GM12878 (cell line): ENCODE measurements at regions not wholly inside any gene's neighbourhood (a gene's known extent, or its start where the extent isn't known, plus 50 kb on each side); places are given as distances from the start of the nearest gene placed in this dataset.

Experiments
- ATAC-seq: fragments of 200-7000 bp; cut with Tn5 transposase; 3 replicates; pipeline ENCODE4 v1.9.1; 2020; ENCODE audit warnings: mild to moderate bottlenecking, moderate library complexity
- BruUV-seq: library from RNA; stranded (reverse); fragments of 400-500 nt; replicated peaks from 2 replicates; lab custom pipeline; 2021; lab: Mats Ljungman, UMichigan
- CTCF ChIA-PET: fragments of 300-600 bp; sonication (Branson Sonifier 250); formaldehyde crosslinking; extraction: SDS; loops from one replicate; lab custom pipeline; 2021; ENCODE audit warnings: inconsistent platforms; lab: Yijun Ruan, JAX
- POLR2A ChIA-PET: fragments of 350-600 bp; formaldehyde crosslinking; extraction: SDS; loops from one replicate; lab custom pipeline; 2021; ENCODE audit warnings: inconsistent platforms; lab: Charles Lee
- RAD21 ChIA-PET: fragments of 300-600 bp; sonication (Branson Sonifier 250); formaldehyde crosslinking; loops from one replicate; lab custom pipeline; 2023; ENCODE audit warnings: antibody characterized with exemption; ENCODE audit not compliant: unreplicated experiment; lab: Charles Lee
- SMC1A ChIA-PET: fragments of 300-600 bp; sonication (Branson Sonifier 250); formaldehyde crosslinking; loops from one replicate; lab custom pipeline; 2023; ENCODE audit not compliant: unreplicated experiment, uncharacterized antibody; lab: Charles Lee
- DNase-seq: peaks from one replicate; pipeline ENCODE4 v3.0.0-alpha.2; 2011; ENCODE audit warnings: low read depth, low spot score
- FAIRE-seq: peaks from 3 replicates; lab custom pipeline; 2011; peaks lifted over from hg19 to GRCh38; lab: Jason Lieb, UNC
- H2AFZ ChIP-seq: 2 replicates; pipeline ENCODE4 v1.6.0; 2011; ENCODE audit warnings: low read depth, low read length, control low read depth; ENCODE audit not compliant: control insufficient read depth
- H3K27ac ChIP-seq: 2 replicates; pipeline ENCODE4 v1.5.1; 2011; ENCODE audit warnings: control low read depth; ENCODE audit not compliant: control insufficient read depth, insufficient read depth
- H3K27me3 ChIP-seq, 2 experiments: replicated peaks in 1 of 2; 2 replicates each; pipeline versions ENCODE4 v1.6.0 to v1.6.1; 2011; ENCODE audit warnings: low read length in 1 of 2; ENCODE audit not compliant: control insufficient read depth in 2 of 2, insufficient read depth in 2 of 2
- H3K36me3 ChIP-seq, 2 experiments: 2 replicates each; pipeline ENCODE4 v1.5.1; 2011; ENCODE audit warnings: low read length in 1 of 2; ENCODE audit not compliant: control insufficient read depth in 2 of 2, insufficient read depth in 2 of 2
- H3K4me1 ChIP-seq: 2 replicates; pipeline ENCODE4 v1.6.1; 2011; ENCODE audit warnings: mild to moderate bottlenecking, low read length, moderate library complexity, mixed read lengths; ENCODE audit not compliant: control insufficient read depth, insufficient read depth
- H3K4me2 ChIP-seq: 2 replicates; pipeline ENCODE4 v1.6.0; 2011; ENCODE audit warnings: control low read depth; ENCODE audit not compliant: control insufficient read depth, insufficient read depth
- H3K4me3 ChIP-seq: fragments of 200-600 bp; sonication (generic); 2 replicates; pipeline ENCODE4 v1.5.1; 2016
- H3K79me2 ChIP-seq: 2 replicates; pipeline ENCODE4 v1.6.0; 2011; ENCODE audit warnings: low read length; ENCODE audit not compliant: control insufficient read depth, insufficient read depth
- H3K9ac ChIP-seq: 2 replicates; pipeline ENCODE4 v1.8.0; 2011; ENCODE audit warnings: low read length, control low read depth, mixed read lengths; ENCODE audit not compliant: control insufficient read depth, insufficient read depth
- H3K9me3 ChIP-seq: replicated peaks from 3 replicates; pipeline ENCODE4 v1.5.1; 2011; ENCODE audit warnings: mild to moderate bottlenecking, low read length; ENCODE audit not compliant: control insufficient read depth, insufficient read depth
- H4K20me1 ChIP-seq: 2 replicates; pipeline ENCODE4 v1.6.0; 2011; ENCODE audit not compliant: control insufficient read depth, insufficient read depth
- GABPA ChIP-seq: IDR thresholded peaks from 2 replicates; pipeline ENCODE4 v1.6.1; 2014; ENCODE audit warnings: antibody characterized with exemption, low read depth, mild to moderate bottlenecking, inconsistent platforms
- LARP7 ChIP-seq: fragments of 450-650 bp; IDR thresholded peaks from 2 replicates; pipeline ENCODE4 v1.6.1; 2017; ENCODE audit warnings: mild to moderate bottlenecking
- MEF2A ChIP-seq: IDR thresholded peaks from 2 replicates; pipeline ENCODE4 v1.6.1; 2011; ENCODE audit warnings: low read depth, mild to moderate bottlenecking, low read length, moderate library complexity; ENCODE audit not compliant: insufficient read depth
- NFIC ChIP-seq: IDR thresholded peaks from 2 replicates; pipeline ENCODE4 v1.6.1; 2012; ENCODE audit warnings: low read depth, mild to moderate bottlenecking, inconsistent platforms, low read length, moderate library complexity
- RB1 ChIP-seq: fragments of 450-650 bp; formaldehyde crosslinking; IDR thresholded peaks from 2 replicates; pipeline ENCODE4 v1.6.1; 2017; ENCODE audit warnings: mild to moderate bottlenecking, borderline replicate concordance
- RFX5 ChIP-seq: IDR thresholded peaks from 2 replicates; pipeline ENCODE4 v1.6.1; 2011; ENCODE audit warnings: low read depth, low read length, improper control_type of control experiment
- USF1 ChIP-seq: IDR thresholded peaks from 2 replicates; pipeline ENCODE4 v1.6.1; 2011; ENCODE audit warnings: borderline replicate concordance, low read depth, mild to moderate bottlenecking, moderate library complexity, mixed read lengths, low read length; ENCODE audit not compliant: insufficient read depth; ENCODE audit errors: extremely low read length
- ZBTB4 ChIP-seq: fragments of 450-650 bp; formaldehyde crosslinking; IDR thresholded peaks from 2 replicates; pipeline ENCODE4 v1.4.0; 2022; ENCODE audit warnings: mild to moderate bottlenecking, moderate library complexity
- WGBS: methylation state at CpG from one replicate; pipeline ENCODE4 v1.1.6; 2016; ENCODE audit warnings: low lambda C conversion rate; ENCODE audit not compliant: insufficient replicate concordance, insufficient coverage; ENCODE audit errors: missing lambda C conversion rate; 5-methylcytosine and 5-hydroxymethylcytosine counted together
- in situ Hi-C: fragments of 300-500 bp; cut with MboI; formaldehyde crosslinking; loops from 9 replicates; pipeline ENCODE4 v1.14.3; 2018; ENCODE audit warnings: mixed read lengths
- intact Hi-C: fragments of 100-400 bp; cut with micrococcal nuclease; formaldehyde crosslinking; loops from one replicate; pipeline ENCODE4 v1.14.2; 2022; ENCODE audit not compliant: unreplicated experiment

GRCh38 chr6:40714143-40714542 is 127.0 kb upstream of the LRFN2 start:
- in situ Hi-C loops, result no loop called here
- no peak overlapping the region for H3K4me3 ChIP-seq
- no peaks in the 10 kb centered on the region for H3K36me3 ChIP-seq
- TF ChIP-seq ZBTB4 (CRISPR knock-in tag) (no peak), RFX5 (no peak), USF1 (no peak), LARP7 (no peak), NFIC (no peak), MEF2A (no peak), RB1 (no peak), GABPA (no peak)
- RAD21 ChIA-PET, result no interaction called here
- no peaks in the 10 kb centered on the region for H3K9me3 ChIP-seq
- H3K27ac ChIP-seq, result no peak overlapping the region
- no peak overlapping the region for H3K9ac ChIP-seq
- FAIRE-seq, result no peak
- no peak for DNase-seq
- CTCF ChIA-PET, result no interaction called here
- no peak overlapping the region for H3K4me2 ChIP-seq
- H3K79me2 ChIP-seq, result no peaks in the 10 kb centered on the region
- intact Hi-C loops, result no loop called here
- WGBS, result 28% methylated on average over 6 of the region's 6 CpGs
- peaks cover 11% of the 10 kb centered on the region for H3K4me1 ChIP-seq
- no peak for ATAC-seq
- H2AFZ ChIP-seq, result no peak overlapping the region
- H3K27me3 ChIP-seq, result no peaks in the 10 kb centered on the region; a peak in 2 of 4 replicates
- no TSS peak for BruUV-seq
- POLR2A ChIA-PET, result no interaction called here
- SMC1A ChIA-PET, result no interaction called here
- H4K20me1 ChIP-seq, result no peaks in the 10 kb centered on the region
